DOHH2 (cell line): ENCODE measurements at regions not wholly inside any gene's neighbourhood (a gene's known extent, or its start where the extent isn't known, plus 50 kb on each side); places are given as distances from the start of the nearest gene placed in this dataset.
"Not testable (repeated sequence)": the region's sequence is repeated elsewhere in the genome, so short reads cannot be mapped to it uniquely, and the experiment has no call there.

Source experiments
- CTCF ChIP-seq: fragments of 200-600 bp; sonication (generic); IDR thresholded peaks from one replicate; pipeline ENCODE4 v1.5.1; 2014; ENCODE audit warnings: antibody characterized with exemption, mild to moderate bottlenecking, low read depth, low read length; ENCODE audit not compliant: poor library complexity, severe bottlenecking
- EZH2phosphoT487 ChIP-seq: fragments of 200-600 bp; sonication (generic); IDR thresholded peaks from 2 replicates; pipeline ENCODE4 v1.6.1; 2017; ENCODE audit warnings: borderline replicate concordance, mild to moderate bottlenecking, antibody characterized with exemption, low read length, moderate library complexity, mixed read lengths

- not testable (repeated sequence) for TF ChIP-seq CTCF, EZH2phosphoT487
Observed at GRCh38 chrX:87178009-87178408, 339.6 kb upstream of the KLHL4 start.
